HG02885 (cell line): ENCODE measurements at regions not wholly inside any gene's neighbourhood (a gene's known extent, or its start where the extent isn't known, plus 50 kb on each side); places are given as distances from the start of the nearest gene placed in this dataset.

Experiments used
- ATAC-seq: cut with Tn5 transposase; IDR thresholded peaks from one replicate; pipeline ENCODE4 v1.9.1; 2021; ENCODE audit warnings: mild to moderate bottlenecking; ENCODE audit not compliant: unreplicated experiment, poor library complexity

GRCh38 chr18:55778788-55779690 lies 191.0 kb upstream of the TCF4 start:
- peak; percentile 32 for ATAC-seq

- ATAC-seq: no peak
These were observed 189.8 kb upstream of the TCF4 start for GRCh38 chr18:55777666-55778304.

GRCh38 chr18:55775972-55776371 lies 188.0 kb upstream of the TCF4 start:
- no peak for ATAC-seq

- ATAC-seq: no peak
These were observed 186.5 kb upstream of the TCF4 start for GRCh38 chr18:55774505-55774904.

GRCh38 chr18:55768255-55768654 lies 180.3 kb upstream of the TCF4 start:
- no peak for ATAC-seq

- ATAC-seq: no peak
These were observed 176.4 kb upstream of the TCF4 start for GRCh38 chr18:55764386-55764785.

- ATAC-seq: no peak
These were observed 175.8 kb upstream of the TCF4 start for GRCh38 chr18:55763805-55764204.

GRCh38 chr18:55763298-55763697 lies 175.3 kb upstream of the TCF4 start:
- no peak for ATAC-seq

GRCh38 chr18:55762424-55762823 lies 174.4 kb upstream of the TCF4 start:
- no peak for ATAC-seq

- no peak for ATAC-seq
These were observed 165.8 kb upstream of the TCF4 start for GRCh38 chr18:55753643-55754263.

GRCh38 chr18:55751476-55751875 lies 163.5 kb upstream of the TCF4 start:
- peak; percentile 71 for ATAC-seq

- ATAC-seq: no peak
These were observed 160.3 kb upstream of the TCF4 start for GRCh38 chr18:55748227-55748738.

GRCh38 chr18:55744206-55744605 lies 156.2 kb upstream of the TCF4 start:
- no peak for ATAC-seq

- no peak for ATAC-seq
These were observed 155.7 kb upstream of the TCF4 start for GRCh38 chr18:55743736-55744135.

GRCh38 chr18:55743133-55743532 lies 155.1 kb upstream of the TCF4 start:
- ATAC-seq: no peak

- ATAC-seq: no peak
These were observed 151.5 kb upstream of the TCF4 start for GRCh38 chr18:55739488-55739887.

- ATAC-seq: no peak
These were observed 150.6 kb upstream of the TCF4 start for GRCh38 chr18:55738483-55739114.

GRCh38 chr18:55737781-55738468 lies 149.9 kb upstream of the TCF4 start:
- ATAC-seq: no peak

GRCh38 chr18:55737266-55737665 lies 149.3 kb upstream of the TCF4 start:
- no peak for ATAC-seq

GRCh38 chr18:55735969-55736368 lies 148.0 kb upstream of the TCF4 start:
- ATAC-seq: no peak
